Neuron (in vitro differentiated cells): ENCODE measurements at regions not wholly inside any gene's neighbourhood (a gene's known extent, or its start where the extent isn't known, plus 50 kb on each side); places are given as distances from the start of the nearest gene placed in this dataset.
"Not testable (repeated sequence)": the region's sequence is repeated elsewhere in the genome, so short reads cannot be mapped to it uniquely, and the experiment has no call there.

Source experiments
- H2AFZ ChIP-seq: one replicate; pipeline ENCODE4 v1.6.1; 2013; ENCODE audit warnings: low read depth, mild to moderate bottlenecking, inconsistent platforms, low read length, moderate library complexity
- H3K27me3 ChIP-seq: one replicate; pipeline ENCODE4 v1.6.1; 2013; ENCODE audit warnings: low read length; ENCODE audit not compliant: insufficient read depth
- H3K36me3 ChIP-seq: one replicate; pipeline ENCODE4 v1.6.1; 2013; ENCODE audit warnings: low read length; ENCODE audit not compliant: insufficient read depth
- H3K4me1 ChIP-seq: one replicate; pipeline ENCODE4 v1.6.1; 2013; ENCODE audit warnings: low read length; ENCODE audit not compliant: insufficient read depth
- H3K4me3 ChIP-seq: 2 replicates; pipeline ENCODE4 v1.5.1; 2013; ENCODE audit warnings: mild to moderate bottlenecking, low read length, moderate library complexity
- H3K9me3 ChIP-seq: one replicate; pipeline ENCODE4 v1.6.1; 2013; ENCODE audit warnings: low read length

DNA sequence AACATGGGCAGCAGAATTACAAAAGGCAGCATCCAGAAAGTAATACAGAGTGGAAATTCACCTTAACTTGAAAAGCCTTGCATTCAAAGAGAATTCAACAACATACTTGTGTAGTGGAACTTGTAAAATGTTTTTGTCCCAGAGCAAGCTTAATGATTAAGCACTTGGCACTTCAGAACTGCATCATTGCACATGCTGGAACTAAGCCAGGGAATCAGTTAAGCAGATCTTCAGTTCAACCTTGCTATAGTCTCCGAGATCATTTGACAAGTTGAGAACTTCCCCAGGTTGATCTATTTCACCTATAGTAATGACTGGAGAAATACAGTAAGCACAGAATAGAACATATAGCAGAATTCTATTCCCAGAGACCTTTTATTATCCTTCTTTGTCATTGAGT is 1337.2 kb upstream of the NXPH2 start:
- H3K36me3 ChIP-seq, result no peaks in the 10 kb centered on the region
- H3K27me3 ChIP-seq, result no peaks in the 10 kb centered on the region
- H2AFZ ChIP-seq, result peak overlapping the region; percentile 61
- H3K9me3 ChIP-seq, result no peaks in the 10 kb centered on the region
- no peak overlapping the region for H3K4me3 ChIP-seq
- H3K4me1 ChIP-seq, result no peaks in the 10 kb centered on the region

DNA sequence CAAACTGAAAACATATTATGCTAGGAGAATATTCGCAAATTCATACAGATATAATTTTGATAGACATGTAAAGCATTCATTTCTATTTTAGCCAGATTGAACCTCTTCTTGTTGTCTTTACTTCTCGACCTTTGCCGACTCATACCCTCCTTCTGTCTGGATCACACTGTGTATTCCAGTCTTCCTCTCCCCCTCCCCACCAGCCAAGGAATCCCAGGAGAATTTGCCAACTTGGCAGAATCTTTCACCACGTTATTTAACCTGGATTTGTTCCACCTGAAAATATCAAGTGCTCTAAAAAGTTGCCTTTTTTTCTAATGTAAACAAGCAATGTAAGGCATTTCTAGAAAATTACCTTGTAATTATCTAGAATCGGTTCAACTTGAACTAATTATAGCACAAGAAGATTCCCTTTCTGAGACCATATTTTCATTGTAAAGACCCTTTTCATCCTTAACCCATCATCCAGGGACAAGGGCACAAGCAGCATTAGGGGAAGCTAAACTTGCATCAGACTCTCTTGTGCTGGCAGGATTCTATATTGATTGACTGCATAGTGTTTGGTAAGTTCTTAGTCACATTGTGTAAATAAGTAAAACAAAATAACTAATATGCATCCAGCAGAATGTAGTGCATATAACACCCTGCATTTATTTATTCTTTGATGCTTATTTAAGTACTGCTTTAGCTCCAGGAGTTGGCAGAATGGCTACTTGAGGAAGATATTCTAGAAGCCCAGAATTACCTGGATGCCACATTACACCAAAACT is 1328.7 kb upstream of the NXPH2 start:
- no peaks in the 10 kb centered on the region for H3K4me1 ChIP-seq
- H3K36me3 ChIP-seq, result no peaks in the 10 kb centered on the region
- H3K4me3 ChIP-seq, result no peak overlapping the region
- H2AFZ ChIP-seq, result no peak overlapping the region
- no peaks in the 10 kb centered on the region for H3K9me3 ChIP-seq
- no peaks in the 10 kb centered on the region for H3K27me3 ChIP-seq

DNA sequence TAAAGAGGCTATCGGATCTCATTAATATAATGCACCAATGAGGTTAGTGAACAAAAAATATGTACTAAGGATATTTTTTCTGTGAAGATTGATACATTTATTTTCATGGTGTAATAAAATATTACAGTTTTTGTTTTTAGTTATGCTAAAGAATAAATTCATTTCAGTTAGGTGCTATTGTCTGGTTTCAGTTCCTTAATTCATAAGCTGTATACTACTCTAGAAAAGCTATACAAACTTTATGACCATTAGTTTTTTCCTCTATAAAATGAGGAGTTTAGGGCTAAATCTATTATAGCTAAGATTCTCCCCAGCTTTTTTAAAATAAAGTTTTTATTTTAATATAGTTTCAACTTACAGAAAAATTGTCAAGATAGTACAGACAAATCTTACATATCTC is 1311.7 kb upstream of the NXPH2 start:
- no peaks in the 10 kb centered on the region for H3K4me1 ChIP-seq
- H3K9me3 ChIP-seq, result no peaks in the 10 kb centered on the region
- H3K4me3 ChIP-seq, result no peak overlapping the region
- H2AFZ ChIP-seq, result no peak overlapping the region
- no peaks in the 10 kb centered on the region for H3K27me3 ChIP-seq
- no peaks in the 10 kb centered on the region for H3K36me3 ChIP-seq

DNA sequence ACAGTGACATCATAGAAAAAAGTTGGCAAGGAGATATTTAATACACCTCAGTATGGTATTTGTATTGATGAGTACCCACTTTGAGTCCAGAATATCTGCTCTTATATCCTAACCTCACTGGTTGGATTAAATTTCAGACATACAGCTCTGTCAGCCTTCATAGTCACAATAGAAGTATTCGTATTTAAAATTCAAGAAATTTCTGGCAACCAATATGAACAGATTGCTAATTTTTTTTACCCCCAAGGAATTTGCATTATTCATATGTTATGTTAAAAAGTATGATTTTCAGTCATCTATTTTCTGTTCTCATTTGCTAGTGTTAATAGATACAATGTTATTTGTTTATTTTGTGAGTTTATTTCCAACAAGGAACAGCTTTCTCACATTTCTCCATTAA is 1306.8 kb upstream of the NXPH2 start:
- H3K4me1 ChIP-seq, result no peaks in the 10 kb centered on the region
- no peak overlapping the region for H3K4me3 ChIP-seq
- no peaks in the 10 kb centered on the region for H3K9me3 ChIP-seq
- no peaks in the 10 kb centered on the region for H3K27me3 ChIP-seq
- H2AFZ ChIP-seq, result no peak overlapping the region
- no peaks in the 10 kb centered on the region for H3K36me3 ChIP-seq

DNA sequence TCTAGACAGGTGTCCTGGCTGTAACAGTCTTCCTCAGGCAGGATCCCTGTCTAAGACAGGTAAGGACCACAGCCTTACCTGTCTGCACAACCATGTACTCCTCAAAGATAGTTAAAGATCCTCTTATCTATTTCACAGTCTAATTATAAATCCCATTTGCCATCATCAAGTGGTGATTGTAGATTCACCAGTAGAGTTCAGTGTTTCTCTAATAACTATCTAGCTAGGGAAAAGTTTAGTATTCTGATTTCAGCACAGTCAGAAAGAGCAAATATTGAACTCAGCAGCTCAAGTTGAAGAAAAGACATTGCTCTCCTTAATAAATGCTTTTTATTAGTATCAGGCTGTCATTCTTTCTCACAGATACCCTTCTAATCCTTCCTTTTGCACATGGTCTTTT is 1305.5 kb upstream of the NXPH2 start:
- Histone ChIP-seq H3K4me1 (no peaks in the 10 kb centered on the region), H3K4me3 (no peak overlapping the region), H3K36me3 (no peaks in the 10 kb centered on the region), H3K9me3 (no peaks in the 10 kb centered on the region), H3K27me3 (no peaks in the 10 kb centered on the region), H2AFZ (no peak overlapping the region)

DNA sequence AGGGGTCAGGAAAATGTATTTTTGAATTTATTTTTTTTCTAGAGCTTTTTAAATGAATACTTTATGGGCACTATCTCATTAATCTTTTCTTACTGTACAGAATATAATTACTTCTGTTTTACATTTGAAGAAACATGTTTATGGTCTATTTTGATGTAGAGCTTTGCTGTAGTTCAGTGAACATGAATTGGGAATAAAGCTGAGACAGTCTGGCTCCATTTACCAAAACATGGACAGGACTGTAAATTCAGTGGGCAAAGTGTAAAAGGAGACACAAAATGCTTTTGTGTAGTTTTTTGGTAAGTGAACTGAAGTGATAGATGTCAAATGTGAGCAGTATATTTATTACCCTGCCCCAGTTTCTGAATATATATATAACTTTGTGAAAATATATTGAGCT is 1298.8 kb upstream of the NXPH2 start:
- Histone ChIP-seq H3K9me3 (no peaks in the 10 kb centered on the region), H3K27me3 (no peaks in the 10 kb centered on the region), H2AFZ (no peak overlapping the region), H3K36me3 (no peaks in the 10 kb centered on the region), H3K4me3 (no peak overlapping the region), H3K4me1 (no peaks in the 10 kb centered on the region)

DNA sequence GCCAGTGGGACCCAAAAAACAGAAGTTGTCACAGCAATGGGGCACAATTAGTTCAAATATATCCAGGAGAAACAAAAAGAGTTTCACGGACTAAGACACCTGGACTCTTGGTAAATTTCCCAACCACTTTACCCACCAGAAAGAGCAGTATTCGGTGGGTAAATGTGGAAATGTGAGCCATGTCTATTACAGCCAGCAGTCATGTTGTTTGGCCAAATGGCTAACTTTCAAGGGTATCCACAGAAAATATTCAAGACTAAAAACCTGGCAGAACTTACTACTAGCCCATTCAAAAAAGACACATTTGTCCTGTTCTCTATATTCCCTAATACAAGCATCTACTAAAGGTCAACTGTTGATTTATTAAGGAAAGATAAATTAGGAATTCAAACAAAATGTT is 1296.0 kb upstream of the NXPH2 start:
- Histone ChIP-seq H3K4me3 (no peak overlapping the region), H3K4me1 (no peaks in the 10 kb centered on the region), H2AFZ (no peak overlapping the region), H3K36me3 (no peaks in the 10 kb centered on the region), H3K9me3 (no peaks in the 10 kb centered on the region), H3K27me3 (no peaks in the 10 kb centered on the region)

DNA sequence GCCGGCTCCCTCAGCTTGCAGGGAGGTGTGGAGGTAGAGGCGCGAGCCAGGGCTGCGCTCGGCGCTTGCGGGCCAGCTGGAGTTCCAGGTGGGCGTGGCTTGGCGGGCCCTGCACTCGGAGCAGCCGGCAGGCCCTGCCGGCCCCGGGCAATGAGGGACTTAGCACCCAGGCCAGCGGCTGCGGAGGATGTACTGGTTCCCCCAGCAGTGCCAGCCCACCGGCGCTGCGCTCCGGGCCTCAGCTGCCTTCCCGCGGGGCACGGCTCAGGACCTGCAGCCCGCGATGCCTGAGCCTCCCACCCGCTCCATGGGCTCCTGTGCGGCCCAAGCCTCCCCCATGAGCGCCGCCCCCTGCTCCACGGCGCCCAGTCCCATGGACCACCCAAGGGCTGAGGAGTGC is 1293.6 kb upstream of the NXPH2 start:
- H3K4me1 ChIP-seq, H3K4me3 ChIP-seq, H3K36me3 ChIP-seq, H3K9me3 ChIP-seq, H2AFZ ChIP-seq, H3K27me3 ChIP-seq: not testable (repeated sequence)

DNA sequence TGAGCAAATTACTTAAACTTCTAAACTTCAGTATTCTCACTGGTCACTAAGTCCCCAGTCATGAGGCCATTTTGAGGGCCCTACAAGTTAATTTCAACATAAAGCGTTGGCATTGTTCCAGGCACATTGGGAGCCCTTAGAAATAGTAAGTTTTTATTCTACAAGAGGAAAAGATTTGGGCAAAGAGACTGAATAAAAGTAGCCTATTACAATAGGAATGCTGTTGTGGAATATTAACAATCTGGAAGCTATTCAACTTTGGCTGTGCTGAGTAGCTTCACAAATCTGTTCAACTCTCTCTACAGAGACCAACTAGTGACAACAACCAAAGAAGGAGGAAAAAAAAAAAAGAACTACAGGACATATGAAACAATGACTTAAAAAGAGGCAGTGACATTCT is 1287.5 kb upstream of the NXPH2 start:
- H3K4me1 ChIP-seq, result peaks cover 13% of the 10 kb centered on the region
- H3K4me3 ChIP-seq, result no peak overlapping the region
- H3K9me3 ChIP-seq, result no peaks in the 10 kb centered on the region
- H2AFZ ChIP-seq, result no peak overlapping the region
- H3K36me3 ChIP-seq, result no peaks in the 10 kb centered on the region
- H3K27me3 ChIP-seq, result no peaks in the 10 kb centered on the region

DNA sequence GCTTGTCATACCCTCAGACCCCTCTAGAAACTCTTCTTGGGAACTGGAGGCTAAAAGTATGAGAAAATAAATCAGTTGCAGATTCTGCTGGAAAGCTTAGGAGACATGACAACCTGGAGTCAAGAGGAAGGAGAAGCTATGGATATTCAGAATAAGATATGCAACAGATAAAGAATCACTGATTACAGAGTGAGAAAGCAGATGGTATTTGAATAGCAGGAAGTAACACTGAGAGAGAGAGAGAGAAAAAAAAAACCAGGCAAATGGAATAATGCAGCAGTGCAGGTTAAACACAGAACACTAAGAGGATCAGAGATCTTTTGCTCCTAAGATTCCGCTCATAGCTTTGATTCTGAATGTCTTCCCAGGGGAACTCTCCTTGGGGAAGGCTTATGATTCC is 1284.1 kb upstream of the NXPH2 start:
- no peaks in the 10 kb centered on the region for H3K9me3 ChIP-seq
- no peaks in the 10 kb centered on the region for H3K36me3 ChIP-seq
- H3K27me3 ChIP-seq, result no peaks in the 10 kb centered on the region
- no peak overlapping the region for H3K4me3 ChIP-seq
- no peak overlapping the region for H2AFZ ChIP-seq
- H3K4me1 ChIP-seq, result peaks cover 13% of the 10 kb centered on the region

DNA sequence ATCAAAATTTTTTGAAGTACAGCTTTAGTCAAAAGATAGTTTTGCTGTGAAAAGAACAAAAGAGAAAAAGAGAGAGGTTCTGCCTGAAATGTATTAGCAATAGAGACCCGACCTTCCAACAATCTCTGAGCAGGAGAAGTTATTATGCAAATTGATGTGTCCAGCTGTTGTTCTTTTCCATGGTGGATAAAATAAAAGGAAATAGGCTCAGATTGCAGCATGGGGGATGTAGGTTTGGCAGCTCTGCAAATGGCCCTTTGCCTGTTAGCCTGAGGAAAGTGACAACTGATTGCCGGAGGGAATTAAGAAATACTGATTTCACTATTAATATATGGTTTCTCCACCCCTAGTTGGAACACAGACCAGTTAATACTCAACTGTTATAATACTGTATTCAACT is 1283.2 kb upstream of the NXPH2 start:
- H3K36me3 ChIP-seq, result no peaks in the 10 kb centered on the region
- H3K9me3 ChIP-seq, result no peaks in the 10 kb centered on the region
- no peak overlapping the region for H2AFZ ChIP-seq
- no peaks in the 10 kb centered on the region for H3K27me3 ChIP-seq
- H3K4me3 ChIP-seq, result no peak overlapping the region
- H3K4me1 ChIP-seq, result peaks cover 13% of the 10 kb centered on the region

DNA sequence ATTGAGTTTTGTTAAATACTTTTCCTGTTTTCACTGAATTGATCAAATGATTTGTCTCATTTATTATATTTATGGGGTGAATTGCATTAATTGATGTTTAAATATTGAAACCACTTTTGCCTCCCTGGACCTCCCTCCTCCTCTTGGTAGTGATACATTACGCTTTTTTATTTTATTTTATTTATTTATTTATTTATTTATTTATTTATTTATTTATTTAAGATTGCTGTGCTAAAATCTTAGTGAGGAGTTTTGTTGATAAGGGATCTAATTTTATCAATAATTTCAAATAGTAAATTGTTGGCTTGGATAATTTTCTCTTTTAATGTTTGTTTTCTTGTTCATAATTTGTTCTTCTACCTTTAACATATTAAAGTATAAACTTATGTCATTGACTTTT is 1281.0 kb upstream of the NXPH2 start:
- H3K4me3 ChIP-seq, result no peak overlapping the region

DNA sequence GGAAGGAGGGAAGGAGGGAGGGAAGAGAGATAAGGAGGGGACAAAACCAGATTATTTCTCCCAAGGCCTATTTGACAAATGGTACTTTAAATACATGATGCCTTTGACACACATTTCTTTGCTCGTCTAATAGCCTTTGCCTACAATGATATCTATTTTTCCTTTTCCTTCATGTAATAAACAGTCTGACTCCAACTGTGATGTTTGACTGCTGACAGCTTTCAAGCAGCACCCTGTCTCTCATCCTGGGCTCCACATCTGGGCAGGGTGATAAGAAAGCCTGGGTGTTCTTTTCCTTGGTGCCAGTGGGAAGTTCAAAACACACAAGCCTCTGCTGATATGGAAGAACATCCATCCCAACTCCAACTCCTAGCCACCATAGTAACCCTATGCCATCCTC is 1277.7 kb upstream of the NXPH2 start:
- no peak overlapping the region for H3K4me3 ChIP-seq
- H3K36me3 ChIP-seq, result no peaks in the 10 kb centered on the region
- peaks cover under 1% of the 10 kb centered on the region for H3K4me1 ChIP-seq
- H2AFZ ChIP-seq, result no peak overlapping the region
- no peaks in the 10 kb centered on the region for H3K27me3 ChIP-seq
- H3K9me3 ChIP-seq, result no peaks in the 10 kb centered on the region

More for the DNA sequence above, 1281.0 kb upstream of the NXPH2 start:
- no peaks in the 10 kb centered on the region for H3K27me3 ChIP-seq
- no peak overlapping the region for H2AFZ ChIP-seq
- no peaks in the 10 kb centered on the region for H3K36me3 ChIP-seq
- peaks cover 8% of the 10 kb centered on the region for H3K4me1 ChIP-seq
- no peaks in the 10 kb centered on the region for H3K9me3 ChIP-seq

DNA sequence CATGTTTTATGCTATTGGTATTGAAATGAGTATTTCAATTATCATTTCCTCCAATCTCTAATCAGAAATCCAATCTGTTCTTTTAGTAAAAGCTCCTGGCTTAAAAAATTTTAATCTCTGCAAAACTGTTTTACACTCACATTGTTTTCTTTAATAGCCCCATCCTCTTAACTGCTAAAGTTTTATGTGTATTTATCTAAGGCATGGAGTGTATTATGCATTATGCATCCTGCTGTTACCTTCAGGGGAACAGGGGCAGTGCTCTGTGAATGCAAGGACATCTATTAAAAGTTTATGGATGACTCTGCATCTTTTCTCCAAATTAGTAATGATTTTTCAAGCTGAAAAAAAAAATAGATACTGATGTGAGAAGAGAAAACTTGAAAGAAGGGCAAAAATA is 1261.6 kb upstream of the NXPH2 start:
- H3K9me3 ChIP-seq, result no peaks in the 10 kb centered on the region
- H3K27me3 ChIP-seq, result no peaks in the 10 kb centered on the region
- no peaks in the 10 kb centered on the region for H3K36me3 ChIP-seq
- H2AFZ ChIP-seq, result no peak overlapping the region
- no peaks in the 10 kb centered on the region for H3K4me1 ChIP-seq
- no peak overlapping the region for H3K4me3 ChIP-seq
